Lung (tissue), 11 donors: ENCODE measurements at regions not wholly inside any gene's neighbourhood (a gene's known extent, or its start where the extent isn't known, plus 50 kb on each side); places are given as distances from the start of the nearest gene placed in this dataset.

Experiments
- ATAC-seq: fragments of 200-7000 bp; cut with Tn5 transposase; one replicate; pipeline ENCODE4 v1.9.1; 2020; ENCODE audit warnings: moderate number of reproducible peaks; ENCODE audit not compliant: insufficient read depth, low FRiP score
- DNase-seq, 3 donors: peaks; one replicate each; pipeline ENCODE4 v3.0.0-alpha.2; 2013 to 2017
- H3K27ac ChIP-seq, 2 donors: one replicate each; pipeline ENCODE4 v1.5.1; 2013; ENCODE audit warnings: mild to moderate bottlenecking in 2 of 2, moderate library complexity in 2 of 2, control low read depth in 1 of 2, inconsistent platforms in 1 of 2, low read depth in 1 of 2, low read length in 1 of 2
- H3K27me3 ChIP-seq, 3 donors: one replicate each; pipeline ENCODE4 v1.5.1; 2013; ENCODE audit warnings: low read length in 2 of 3; ENCODE audit not compliant: control insufficient read depth in 3 of 3, insufficient read depth in 3 of 3
- H3K36me3 ChIP-seq, 4 donors: one replicate each; pipeline ENCODE4 v1.5.1; 2013; ENCODE audit warnings: low read length in 4 of 4, mild to moderate bottlenecking in 1 of 4, moderate library complexity in 1 of 4; ENCODE audit not compliant: control insufficient read depth in 4 of 4, insufficient read depth in 4 of 4
- H3K4me1 ChIP-seq, 5 donors: one replicate each; pipeline ENCODE4 v1.5.1; 2013; ENCODE audit warnings: low read length in 5 of 5, mild to moderate bottlenecking in 2 of 5, moderate library complexity in 1 of 5; ENCODE audit not compliant: control insufficient read depth in 5 of 5, insufficient read depth in 5 of 5
- H3K4me3 ChIP-seq: one replicate; pipeline ENCODE4 v1.5.1; 2013; ENCODE audit warnings: mild to moderate bottlenecking, control low read depth, moderate library complexity
- H3K9ac ChIP-seq, 2 donors: one replicate each; pipeline ENCODE4 v1.5.1; 2013; ENCODE audit warnings: low read length in 2 of 2, control low read depth in 1 of 2; ENCODE audit not compliant: insufficient read depth in 1 of 2
- H3K9me3 ChIP-seq, 4 donors: one replicate each; pipeline ENCODE4 v1.5.1; 2013; ENCODE audit warnings: low read length in 3 of 4, mild to moderate bottlenecking in 1 of 4, moderate library complexity in 1 of 4; ENCODE audit not compliant: control insufficient read depth in 4 of 4, insufficient read depth in 3 of 4
- CTCF ChIP-seq: IDR thresholded peaks from 2 replicates; pipeline ENCODE4 v1.5.1; 2012; ENCODE audit warnings: mild to moderate bottlenecking; ENCODE audit errors: control extremely low read depth, extremely low read depth
- WGBS, 2 donors: extraction: QIAGEN DNeasy Blood & Tissue Kit; methylation state at CpG; one replicate each; pipeline ENCODE4 v1.1.7; 2013; 5-methylcytosine and 5-hydroxymethylcytosine counted together
- donor health status: control.
- donor health status: control.
- donor health status: Bipolar disorder and iron deficiency.
- donor health status: healthy.
- donor health status: DM: yes; HTN: yes; CAD: no.

GRCh38 chr7:94258418-94259300, 136.0 kb upstream of the COL1A2 start:
- Histone ChIP-seq H3K9me3 (no peaks in the 10 kb centered on the region), H3K4me3 (no peak overlapping the region), H3K27ac (no peak overlapping the region), H3K27me3 (no peaks in the 10 kb centered on the region), H3K36me3 (no peaks in the 10 kb centered on the region), H3K9ac (no peak overlapping the region), H3K4me1 (peaks cover 0 to 22% (median 7%) of the 10 kb centered on the region in 5 donors)
- no peak for TF ChIP-seq CTCF
- DNase-seq (peak; percentile 46 to 75 (median 70)), ATAC-seq (no peak)
- WGBS, 2 donors = 76 to 85% methylated on average over 11 of the region's 11 CpGs

GRCh38 chr7:94261067-94261466, 133.6 kb upstream of the COL1A2 start:
- ATAC-seq (no peak), DNase-seq (no peak)
- Histone ChIP-seq H3K27ac (no peak overlapping the region), H3K4me3 (no peak overlapping the region), H3K36me3 (no peaks in the 10 kb centered on the region), H3K27me3 (no peaks in the 10 kb centered on the region), H3K9ac (no peak overlapping the region), H3K9me3 (no peaks in the 10 kb centered on the region), H3K4me1 (peaks cover 0 to 22% (median 7%) of the 10 kb centered on the region in 5 donors)
- 51 to 73% methylated on average over 6 of the region's 6 CpGs for WGBS, 2 donors
- TF ChIP-seq CTCF = no peak

GRCh38 chr7:94264756-94265155, 129.9 kb upstream of the COL1A2 start:
- Histone ChIP-seq H3K36me3 (no peaks in the 10 kb centered on the region), H3K9ac (no peak overlapping the region), H3K27ac (no peak overlapping the region), H3K4me1 (peaks cover 0 to 17% (median 0%) of the 10 kb centered on the region in 5 donors), H3K4me3 (no peak overlapping the region), H3K9me3 (no peaks in the 10 kb centered on the region), H3K27me3 (no peaks in the 10 kb centered on the region)
- TF ChIP-seq CTCF = no peak
- ATAC-seq = no peak
- no peak for DNase-seq
